ENCODE measurements at regions not wholly inside any gene's neighbourhood (a gene's known extent, or its start where the extent isn't known, plus 50 kb on each side); places are given as distances from the start of the nearest gene placed in this dataset.

- H3K27me3 Mint-ChIP-seq, result no peaks in the 10 kb centered on the region
- TF ChIP-seq CTCF (IDR thresholded peaks at IDR 0.05), result no peak
- Histone ChIP-seq H3K36me3 (ENCODE audit: insufficient read depth, low read length) (no peaks in the 10 kb centered on the region), H3K27ac (ENCODE audit: low read depth in 1 of 2, low read length in 2 of 2) (no peak overlapping the region), H3K27me3 (ENCODE audit: control insufficient read depth in 1 of 2, insufficient read depth in 2 of 2, low read length in 2 of 2) (no peaks in the 10 kb centered on the region), H3K9me3 (ENCODE audit: control insufficient read depth in 1 of 2, insufficient read depth in 1 of 2, low read length in 2 of 2) (no peaks in the 10 kb centered on the region), H3K4me3 (ENCODE audit: low read length) (no peak overlapping the region), H3K4me1 (ENCODE audit: insufficient read depth, low read length) (no peaks in the 10 kb centered on the region)
- ATAC-seq (ENCODE audit: poor library complexity) (no peak), DNase-seq (no peak)
- H3K4me3 Mint-ChIP-seq, result no peak overlapping the region
- H3K9me3 Mint-ChIP-seq, result no peaks in the 10 kb centered on the region
- ChIA-PET CTCF (no interaction called here), POLR2A (no interaction called here)
- no peak overlapping the region for H3K27ac Mint-ChIP-seq
- no peaks in the 10 kb centered on the region for H3K4me1 Mint-ChIP-seq (ENCODE audit: low read depth)
- H3K36me3 Mint-ChIP-seq (ENCODE audit: low read depth), result no peaks in the 10 kb centered on the region
- intact Hi-C loops (cut with DNase I, micrococcal nuclease), result no loop called here
Observed at GRCh38 chr4:35175894-35176293, 1068.4 kb downstream of the ARAP2 start.

- ChIA-PET CTCF (no interaction called here), POLR2A (no interaction called here)
- no peak for TF ChIP-seq CTCF (IDR thresholded peaks at IDR 0.05)
- no peaks in the 10 kb centered on the region for H3K36me3 ChIP-seq (ENCODE audit: insufficient read depth, low read length)
- no peaks in the 10 kb centered on the region for H3K27me3 ChIP-seq (ENCODE audit: control insufficient read depth in 1 of 2, insufficient read depth in 2 of 2, low read length in 2 of 2)
- H3K36me3 Mint-ChIP-seq (ENCODE audit: low read depth), result no peaks in the 10 kb centered on the region
- peaks cover 0 to 13% of the 10 kb centered on the region in 2 experiments for H3K9me3 ChIP-seq (ENCODE audit: control insufficient read depth in 1 of 2, insufficient read depth in 1 of 2, low read length in 2 of 2)
- no peak for DNase-seq
- no peak for ATAC-seq (ENCODE audit: poor library complexity)
- no peak overlapping the region for H3K27ac ChIP-seq (ENCODE audit: low read depth in 1 of 2, low read length in 2 of 2)
- no peak overlapping the region for H3K27ac Mint-ChIP-seq
- H3K9me3 Mint-ChIP-seq, result peaks cover 9% of the 10 kb centered on the region
- H3K4me3 Mint-ChIP-seq, result no peak overlapping the region
- no peaks in the 10 kb centered on the region for H3K4me1 Mint-ChIP-seq (ENCODE audit: low read depth)
- H3K4me3 ChIP-seq (ENCODE audit: low read length), result no peak overlapping the region
- no peaks in the 10 kb centered on the region for H3K4me1 ChIP-seq (ENCODE audit: insufficient read depth, low read length)
- no peaks in the 10 kb centered on the region for H3K27me3 Mint-ChIP-seq
- intact Hi-C loops (cut with DNase I, micrococcal nuclease), result no loop called here
Observed at GRCh38 chr4:35182451-35182850, 1061.9 kb downstream of the ARAP2 start.

- H3K4me1 ChIP-seq (ENCODE audit: insufficient read depth, low read length), result no peaks in the 10 kb centered on the region
- CTCF ChIA-PET, result no interaction called here
- ATAC-seq (ENCODE audit: poor library complexity) (no peak), DNase-seq (no peak)
- no peak overlapping the region for H3K27ac ChIP-seq (ENCODE audit: low read depth in 1 of 2, low read length in 2 of 2)
- no peaks in the 10 kb centered on the region for H3K36me3 Mint-ChIP-seq (ENCODE audit: low read depth)
- no peak for TF ChIP-seq CTCF (IDR thresholded peaks at IDR 0.05)
- intact Hi-C loops (cut with DNase I, micrococcal nuclease), result no loop called here
- POLR2A ChIA-PET, result no interaction called here
- H3K9me3 Mint-ChIP-seq, result peaks cover 5% of the 10 kb centered on the region
- H3K4me1 Mint-ChIP-seq (ENCODE audit: low read depth), result no peaks in the 10 kb centered on the region
- H3K9me3 ChIP-seq (ENCODE audit: control insufficient read depth in 1 of 2, insufficient read depth in 1 of 2, low read length in 2 of 2), result no peaks in the 10 kb centered on the region
- no peak overlapping the region for H3K27ac Mint-ChIP-seq
- H3K27me3 ChIP-seq (ENCODE audit: control insufficient read depth in 1 of 2, insufficient read depth in 2 of 2, low read length in 2 of 2), result no peaks in the 10 kb centered on the region
- H3K4me3 ChIP-seq (ENCODE audit: low read length), result no peak overlapping the region
- no peaks in the 10 kb centered on the region for H3K27me3 Mint-ChIP-seq
- no peaks in the 10 kb centered on the region for H3K36me3 ChIP-seq (ENCODE audit: insufficient read depth, low read length)
- no peak overlapping the region for H3K4me3 Mint-ChIP-seq
Observed at GRCh38 chr4:35189988-35190613, 1054.2 kb downstream of the ARAP2 start.
